ENCODE measurements at regions not wholly inside any gene's neighbourhood (a gene's known extent, or its start where the extent isn't known, plus 50 kb on each side); places are given as distances from the start of the nearest gene placed in this dataset.

GRCh38 chr3:194928227-194928626 is 242.5 kb downstream of the FAM43A start:
- TF ChIP-seq CTCF (conservative IDR thresholded peaks at IDR 0.05; ENCODE audit: low read length) (no peak), EZH2phosphoT487 (IDR thresholded peaks at IDR 0.05; ENCODE audit: borderline replicate concordance) (no peak)

Measured in Loucy (cell line).